ENCODE measurements at regions not wholly inside any gene's neighbourhood (a gene's known extent, or its start where the extent isn't known, plus 50 kb on each side); places are given as distances from the start of the nearest gene placed in this dataset.

DNA sequence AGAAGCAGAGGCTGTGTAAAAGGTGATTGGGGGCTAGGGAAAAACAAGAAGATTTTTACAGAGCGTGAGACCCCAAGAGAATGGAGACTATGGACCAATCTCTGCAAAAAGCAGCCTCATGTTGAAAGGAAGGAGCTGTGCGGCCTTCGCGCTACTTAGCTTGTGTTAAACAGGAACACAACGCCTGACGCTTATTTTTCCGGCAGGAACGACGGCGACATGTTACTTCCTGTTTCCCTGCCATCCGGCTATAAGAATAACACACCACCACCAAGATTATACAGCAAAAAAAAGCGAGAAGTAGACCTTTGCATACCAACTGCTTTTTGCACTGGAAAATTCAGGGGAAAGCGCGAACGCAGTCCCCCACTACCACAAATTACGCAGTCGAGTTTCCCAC, 272.7 kb downstream of the FAM72C start:
- TF ChIP-seq, protein P1, sequence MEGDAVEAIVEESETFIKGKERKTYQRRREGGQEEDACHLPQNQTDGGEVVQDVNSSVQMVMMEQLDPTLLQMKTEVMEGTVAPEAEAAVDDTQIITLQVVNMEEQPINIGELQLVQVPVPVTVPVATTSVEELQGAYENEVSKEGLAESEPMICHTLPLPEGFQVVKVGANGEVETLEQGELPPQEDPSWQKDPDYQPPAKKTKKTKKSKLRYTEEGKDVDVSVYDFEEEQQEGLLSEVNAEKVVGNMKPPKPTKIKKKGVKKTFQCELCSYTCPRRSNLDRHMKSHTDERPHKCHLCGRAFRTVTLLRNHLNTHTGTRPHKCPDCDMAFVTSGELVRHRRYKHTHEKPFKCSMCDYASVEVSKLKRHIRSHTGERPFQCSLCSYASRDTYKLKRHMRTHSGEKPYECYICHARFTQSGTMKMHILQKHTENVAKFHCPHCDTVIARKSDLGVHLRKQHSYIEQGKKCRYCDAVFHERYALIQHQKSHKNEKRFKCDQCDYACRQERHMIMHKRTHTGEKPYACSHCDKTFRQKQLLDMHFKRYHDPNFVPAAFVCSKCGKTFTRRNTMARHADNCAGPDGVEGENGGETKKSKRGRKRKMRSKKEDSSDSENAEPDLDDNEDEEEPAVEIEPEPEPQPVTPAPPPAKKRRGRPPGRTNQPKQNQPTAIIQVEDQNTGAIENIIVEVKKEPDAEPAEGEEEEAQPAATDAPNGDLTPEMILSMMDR (IDR thresholded peaks at IDR 0.05): no peak
- TF ChIP-seq POLR2A (IDR thresholded peaks at IDR 0.05): no peak

All from Peyer's patch (tissue), 4 donors.